T-helper 2 cell treated with Interferon-gamma antibody and Interleukin-4, amounts not matched to agents 5 μg/mL and 100 μg/mL, for 36 hours (primary cell): ENCODE measurements at regions not wholly inside any gene's neighbourhood (a gene's known extent, or its start where the extent isn't known, plus 50 kb on each side); places are given as distances from the start of the nearest gene placed in this dataset.
"Not testable (repeated sequence)": the region's sequence is repeated elsewhere in the genome, so short reads cannot be mapped to it uniquely, and the experiment has no call there.

Experiments
- DNase-seq: peaks from one replicate; pipeline ENCODE4 v3.0.0; 2021; ENCODE audit warnings: low spot score
- H3K27ac Mint-ChIP-seq: one replicate; pipeline ENCODE4 v1.8.0; 2021; ENCODE audit warnings: mild to moderate bottlenecking, mixed read lengths
- H3K27me3 Mint-ChIP-seq: one replicate; pipeline ENCODE4 v1.8.0; 2021; ENCODE audit warnings: low read depth, mixed read lengths
- H3K36me3 Mint-ChIP-seq: one replicate; pipeline ENCODE4 v1.8.0; 2021; ENCODE audit warnings: low read depth, mixed read lengths
- H3K4me1 Mint-ChIP-seq: one replicate; pipeline ENCODE4 v1.8.0; 2021; ENCODE audit warnings: low read depth, mixed read lengths
- H3K4me3 Mint-ChIP-seq: one replicate; pipeline ENCODE4 v1.8.0; 2022; ENCODE audit warnings: mild to moderate bottlenecking, moderate library complexity, mixed read lengths
- H3K9me3 Mint-ChIP-seq: one replicate; pipeline ENCODE4 v1.8.0; 2021; ENCODE audit warnings: mixed read lengths

- no peak for DNase-seq
- H3K9me3 Mint-ChIP-seq: no peaks in the 10 kb centered on the region
- no peak overlapping the region for H3K27ac Mint-ChIP-seq
- H3K36me3 Mint-ChIP-seq: no peaks in the 10 kb centered on the region
- H3K4me1 Mint-ChIP-seq: no peaks in the 10 kb centered on the region
- H3K27me3 Mint-ChIP-seq: no peaks in the 10 kb centered on the region
- H3K4me3 Mint-ChIP-seq: no peak overlapping the region
Observed at GRCh38 chr7:16369855-16370254, 51.5 kb downstream of the CRPPA start.

- H3K4me1 Mint-ChIP-seq, DNase-seq, H3K4me3 Mint-ChIP-seq, H3K36me3 Mint-ChIP-seq, H3K9me3 Mint-ChIP-seq, H3K27ac Mint-ChIP-seq, H3K27me3 Mint-ChIP-seq: not testable (repeated sequence)
Observed at GRCh38 chr7:16369309-16369708, 52.0 kb downstream of the CRPPA start.

DNA sequence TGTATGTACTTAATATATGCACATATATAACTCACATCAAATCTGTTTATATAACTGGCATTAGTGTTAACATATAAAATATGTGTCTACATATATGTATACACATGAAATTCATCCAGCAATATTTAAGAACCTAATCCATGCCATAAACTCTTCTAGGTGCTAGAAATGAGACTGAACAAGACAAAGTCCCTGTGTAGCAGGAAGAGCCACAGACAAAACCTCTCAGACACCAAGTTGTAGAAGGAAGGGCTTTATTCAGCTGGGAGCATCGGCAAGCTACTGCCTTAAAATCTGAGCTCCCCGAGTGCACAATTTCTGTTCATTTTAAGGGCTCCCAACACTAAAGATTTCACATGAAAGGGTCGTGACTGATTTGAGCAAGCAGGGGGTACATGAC, 52.5 kb downstream of the CRPPA start:
- no peak overlapping the region for H3K4me3 Mint-ChIP-seq
- no peaks in the 10 kb centered on the region for H3K27me3 Mint-ChIP-seq

GRCh38 chr7:16367115-16367514, 54.2 kb downstream of the CRPPA start:
- Mint-ChIP-seq H3K27ac (no peak overlapping the region), H3K4me3 (no peak overlapping the region), H3K27me3 (no peaks in the 10 kb centered on the region), H3K36me3 (no peaks in the 10 kb centered on the region), H3K9me3 (no peaks in the 10 kb centered on the region), H3K4me1 (no peaks in the 10 kb centered on the region)
- DNase-seq: no peak

More for the DNA sequence above, 52.5 kb downstream of the CRPPA start:
- H3K27ac Mint-ChIP-seq: no peak overlapping the region
- no peaks in the 10 kb centered on the region for H3K9me3 Mint-ChIP-seq
- DNase-seq: no peak
- no peaks in the 10 kb centered on the region for H3K4me1 Mint-ChIP-seq
- no peaks in the 10 kb centered on the region for H3K36me3 Mint-ChIP-seq

GRCh38 chr7:16365952-16366351, 55.4 kb downstream of the CRPPA start:
- no peak overlapping the region for H3K4me3 Mint-ChIP-seq

DNA sequence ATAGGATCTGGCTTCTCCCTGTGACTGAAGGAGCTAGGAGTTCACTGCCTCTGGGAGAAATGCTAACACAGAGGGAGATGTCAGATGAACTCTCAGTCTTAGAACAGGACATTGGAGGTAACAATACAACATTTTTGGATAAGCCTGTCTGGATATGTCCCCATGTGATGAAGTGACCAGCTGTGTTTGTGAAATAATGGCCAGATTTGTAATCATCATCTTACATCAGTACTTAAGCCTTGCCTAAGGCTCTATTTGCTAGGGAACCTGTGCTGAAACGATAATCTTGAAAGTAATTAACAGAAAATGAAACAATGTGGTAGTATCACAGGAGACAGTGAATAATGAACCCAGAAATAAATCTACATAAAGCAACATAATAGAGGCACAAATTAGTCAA, 56.2 kb downstream of the CRPPA start:
- Mint-ChIP-seq H3K4me1 (no peaks in the 10 kb centered on the region), H3K9me3 (no peaks in the 10 kb centered on the region), H3K4me3 (no peak overlapping the region), H3K27ac (no peak overlapping the region), H3K36me3 (no peaks in the 10 kb centered on the region), H3K27me3 (no peaks in the 10 kb centered on the region)
- DNase-seq: no peak

More at GRCh38 chr7:16365952-16366351, 55.4 kb downstream of the CRPPA start:
- Mint-ChIP-seq H3K36me3 (no peaks in the 10 kb centered on the region), H3K27ac (no peak overlapping the region), H3K4me1 (no peaks in the 10 kb centered on the region), H3K9me3 (no peaks in the 10 kb centered on the region), H3K27me3 (no peaks in the 10 kb centered on the region)
- no peak for DNase-seq

- H3K4me1 Mint-ChIP-seq: no peaks in the 10 kb centered on the region
- H3K4me3 Mint-ChIP-seq: no peak overlapping the region
- H3K9me3 Mint-ChIP-seq: no peaks in the 10 kb centered on the region
- no peak overlapping the region for H3K27ac Mint-ChIP-seq
- DNase-seq: no peak
- no peaks in the 10 kb centered on the region for H3K27me3 Mint-ChIP-seq
- H3K36me3 Mint-ChIP-seq: no peaks in the 10 kb centered on the region
Observed at GRCh38 chr7:16359216-16359615, 62.1 kb downstream of the CRPPA start.

GRCh38 chr7:16357921-16358320, 63.4 kb downstream of the CRPPA start:
- no peak overlapping the region for H3K27ac Mint-ChIP-seq
- DNase-seq: no peak
- H3K36me3 Mint-ChIP-seq: no peaks in the 10 kb centered on the region
- no peaks in the 10 kb centered on the region for H3K27me3 Mint-ChIP-seq
- H3K4me1 Mint-ChIP-seq: no peaks in the 10 kb centered on the region
- no peaks in the 10 kb centered on the region for H3K9me3 Mint-ChIP-seq
- H3K4me3 Mint-ChIP-seq: no peak overlapping the region

DNA sequence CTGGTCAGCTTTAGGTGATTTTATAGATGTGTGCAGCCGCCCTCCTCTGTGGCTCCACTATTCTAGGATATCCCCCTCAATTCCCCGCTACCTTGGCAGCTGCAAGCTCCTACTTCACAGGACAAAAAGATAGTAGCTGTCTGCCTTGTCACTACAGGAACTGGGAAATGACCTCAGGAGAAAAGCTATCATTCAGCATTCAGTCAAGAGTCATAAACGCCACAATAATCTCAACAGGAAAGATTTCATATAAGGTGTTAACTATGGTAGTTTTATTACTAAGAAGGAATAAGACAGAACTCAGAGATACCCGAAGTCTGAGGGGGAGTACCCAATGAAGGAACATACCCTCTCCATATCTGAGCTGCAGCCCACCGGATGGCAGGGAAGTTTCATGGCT, 63.9 kb downstream of the CRPPA start:
- Mint-ChIP-seq H3K9me3 (no peaks in the 10 kb centered on the region), H3K27me3 (no peaks in the 10 kb centered on the region), H3K36me3 (no peaks in the 10 kb centered on the region), H3K4me3 (no peak overlapping the region), H3K27ac (no peak overlapping the region), H3K4me1 (no peaks in the 10 kb centered on the region)
- DNase-seq: no peak

DNA sequence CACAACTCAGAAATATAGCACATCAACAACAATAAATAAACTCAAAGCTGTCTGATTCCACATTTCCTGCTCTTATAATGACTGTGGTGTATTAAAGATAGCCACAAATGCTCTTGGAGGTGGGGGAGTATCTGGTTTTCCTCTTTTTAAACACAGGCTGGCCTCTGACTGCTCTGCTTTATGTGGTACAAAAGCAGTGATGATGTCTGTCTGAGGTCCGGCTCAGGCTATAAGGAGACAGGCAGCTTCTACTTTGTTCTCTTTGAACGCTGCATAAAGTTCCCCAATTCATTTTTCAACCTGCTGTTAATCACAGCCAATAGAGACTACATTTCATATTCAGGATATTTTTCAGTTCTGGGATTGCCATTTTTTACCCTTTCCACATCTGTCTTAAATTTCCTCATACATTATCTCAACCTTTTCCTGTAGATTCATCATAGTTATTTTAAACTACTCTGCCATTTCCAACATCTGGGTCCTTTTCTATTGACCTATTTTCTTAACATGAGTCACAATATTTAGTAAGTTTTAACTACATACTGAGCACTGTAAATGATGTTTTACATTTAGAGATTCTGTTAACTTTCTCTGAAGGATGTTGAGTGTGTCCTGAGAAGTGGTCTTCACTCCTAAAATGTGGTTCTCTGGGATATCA, 64.9 kb downstream of the CRPPA start:
- DNase-seq: no peak
- Mint-ChIP-seq H3K9me3 (no peaks in the 10 kb centered on the region), H3K4me1 (no peaks in the 10 kb centered on the region), H3K27me3 (no peaks in the 10 kb centered on the region), H3K27ac (no peak overlapping the region), H3K36me3 (no peaks in the 10 kb centered on the region), H3K4me3 (no peak overlapping the region)

GRCh38 chr7:16354573-16354972, 66.8 kb downstream of the CRPPA start:
- H3K36me3 Mint-ChIP-seq: no peaks in the 10 kb centered on the region
- H3K4me1 Mint-ChIP-seq: no peaks in the 10 kb centered on the region
- H3K27me3 Mint-ChIP-seq: no peaks in the 10 kb centered on the region
- H3K9me3 Mint-ChIP-seq: peaks cover 3% of the 10 kb centered on the region
- no peak overlapping the region for H3K4me3 Mint-ChIP-seq
- no peak for DNase-seq
- no peak overlapping the region for H3K27ac Mint-ChIP-seq

- DNase-seq: no peak
- H3K9me3 Mint-ChIP-seq: peaks cover 6% of the 10 kb centered on the region
Observed at GRCh38 chr7:16353226-16353625, 68.1 kb downstream of the CRPPA start.

DNA sequence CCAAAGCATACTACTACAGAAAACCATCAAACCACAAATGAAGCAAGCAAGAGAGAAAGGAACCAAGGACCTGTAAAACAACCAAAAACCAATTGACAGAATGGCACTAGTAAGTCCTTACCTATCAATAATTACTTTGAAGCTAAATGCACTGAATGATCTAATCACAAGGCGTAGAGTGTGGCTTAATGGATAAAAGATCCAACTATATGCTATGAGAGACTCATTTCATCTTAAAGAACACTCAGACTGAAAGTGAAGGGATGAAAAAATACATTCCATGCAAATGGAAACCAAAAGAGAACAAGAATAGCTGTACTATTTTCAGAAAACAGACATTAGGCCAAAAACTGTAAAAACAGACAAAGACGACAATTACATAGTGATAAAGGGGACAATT, 70.7 kb downstream of the CRPPA start:
- H3K4me1 Mint-ChIP-seq: no peaks in the 10 kb centered on the region
- no peaks in the 10 kb centered on the region for H3K27me3 Mint-ChIP-seq
- no peak for DNase-seq
- peaks cover 6% of the 10 kb centered on the region for H3K9me3 Mint-ChIP-seq
- H3K4me3 Mint-ChIP-seq: no peak overlapping the region
- H3K36me3 Mint-ChIP-seq: no peaks in the 10 kb centered on the region
- no peak overlapping the region for H3K27ac Mint-ChIP-seq

More at GRCh38 chr7:16353226-16353625, 68.1 kb downstream of the CRPPA start:
- Mint-ChIP-seq H3K27me3 (no peaks in the 10 kb centered on the region), H3K4me1 (no peaks in the 10 kb centered on the region), H3K36me3 (no peaks in the 10 kb centered on the region), H3K27ac (no peak overlapping the region), H3K4me3 (no peak overlapping the region)

GRCh38 chr7:16348251-16348650, 73.1 kb downstream of the CRPPA start:
- Mint-ChIP-seq H3K4me1 (no peaks in the 10 kb centered on the region), H3K4me3 (no peak overlapping the region), H3K36me3 (no peaks in the 10 kb centered on the region), H3K27ac (no peak overlapping the region), H3K9me3 (peaks cover 10% of the 10 kb centered on the region), H3K27me3 (no peaks in the 10 kb centered on the region)
- no peak for DNase-seq

GRCh38 chr7:16347827-16348192, 73.5 kb downstream of the CRPPA start:
- no peak overlapping the region for H3K4me3 Mint-ChIP-seq
- H3K4me1 Mint-ChIP-seq: no peaks in the 10 kb centered on the region
- H3K36me3 Mint-ChIP-seq: no peaks in the 10 kb centered on the region
- H3K9me3 Mint-ChIP-seq: peaks cover 10% of the 10 kb centered on the region
- H3K27ac Mint-ChIP-seq: no peak overlapping the region
- no peak for DNase-seq
- no peaks in the 10 kb centered on the region for H3K27me3 Mint-ChIP-seq
